Endothelial cell (in vitro differentiated cells): ENCODE measurements at regions not wholly inside any gene's neighbourhood (a gene's known extent, or its start where the extent isn't known, plus 50 kb on each side); places are given as distances from the start of the nearest gene placed in this dataset.

Experiments used
- DNase-seq: peaks from one replicate; pipeline ENCODE4 v3.0.0; 2021; ENCODE audit warnings: low spot score
- H3K27ac Mint-ChIP-seq: one replicate; pipeline ENCODE4 v1.8.0; 2021; ENCODE audit warnings: mixed read lengths, inconsistent platforms; ENCODE audit not compliant: unreplicated experiment
- H3K27me3 Mint-ChIP-seq: one replicate; pipeline ENCODE4 v1.8.0; 2021; ENCODE audit warnings: mild to moderate bottlenecking, moderate library complexity, mixed read lengths, inconsistent platforms; ENCODE audit not compliant: unreplicated experiment
- H3K36me3 Mint-ChIP-seq: one replicate; pipeline ENCODE4 v1.8.0; 2021; ENCODE audit warnings: mild to moderate bottlenecking, low read depth, mixed read lengths, inconsistent platforms; ENCODE audit not compliant: unreplicated experiment
- H3K4me1 Mint-ChIP-seq: one replicate; pipeline ENCODE4 v1.8.0; 2021; ENCODE audit warnings: mild to moderate bottlenecking, mixed read lengths, inconsistent platforms; ENCODE audit not compliant: unreplicated experiment
- H3K4me3 Mint-ChIP-seq: one replicate; pipeline ENCODE4 v1.8.0; 2021; ENCODE audit warnings: mild to moderate bottlenecking, mixed read lengths, inconsistent platforms; ENCODE audit not compliant: unreplicated experiment
- H3K9me3 Mint-ChIP-seq: one replicate; pipeline ENCODE4 v1.8.0; 2021; ENCODE audit warnings: mixed read lengths, inconsistent platforms; ENCODE audit not compliant: unreplicated experiment
- TF ChIP-seq, protein P1 (sequence below): fragments of 200-600 bp; sonication (generic); IDR thresholded peaks from one replicate; pipeline ENCODE4 v1.5.0; 2021; ENCODE audit warnings: antibody characterized with exemption; ENCODE audit not compliant: unreplicated experiment

DNA sequence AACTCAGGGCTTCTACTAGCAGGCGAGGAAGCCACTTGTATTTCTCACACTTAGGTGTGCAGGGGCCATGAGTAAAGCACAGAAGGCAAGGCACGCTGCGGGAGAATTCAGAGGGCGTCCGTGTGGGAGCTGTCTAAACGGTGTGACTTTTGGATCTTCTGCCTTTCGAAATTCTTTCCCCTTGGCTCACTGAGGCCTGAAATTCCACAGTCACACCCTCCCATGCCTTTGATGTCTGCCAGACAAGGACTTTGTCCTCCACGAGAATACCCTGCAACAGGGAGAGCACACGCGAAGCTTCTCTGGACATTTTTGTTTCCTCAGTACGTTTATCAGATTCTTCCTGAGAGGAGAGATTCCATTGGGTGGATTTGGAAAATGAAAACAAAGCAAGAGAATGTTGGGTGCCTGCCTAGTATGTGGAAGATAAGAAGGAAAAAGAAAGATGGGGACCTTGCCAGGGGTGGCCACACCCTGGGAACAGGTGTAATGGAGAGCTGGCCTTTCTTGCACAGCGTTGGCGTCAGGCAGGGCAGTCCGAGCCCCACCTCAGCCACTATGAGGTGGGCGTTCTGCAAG is 235.7 kb downstream of the MYLK4 start:
- H3K27ac Mint-ChIP-seq: no peak overlapping the region
- no peak overlapping the region for H3K4me3 Mint-ChIP-seq
- no peaks in the 10 kb centered on the region for H3K27me3 Mint-ChIP-seq
- peaks cover 4% of the 10 kb centered on the region for H3K4me1 Mint-ChIP-seq
- TF ChIP-seq, protein P1, sequence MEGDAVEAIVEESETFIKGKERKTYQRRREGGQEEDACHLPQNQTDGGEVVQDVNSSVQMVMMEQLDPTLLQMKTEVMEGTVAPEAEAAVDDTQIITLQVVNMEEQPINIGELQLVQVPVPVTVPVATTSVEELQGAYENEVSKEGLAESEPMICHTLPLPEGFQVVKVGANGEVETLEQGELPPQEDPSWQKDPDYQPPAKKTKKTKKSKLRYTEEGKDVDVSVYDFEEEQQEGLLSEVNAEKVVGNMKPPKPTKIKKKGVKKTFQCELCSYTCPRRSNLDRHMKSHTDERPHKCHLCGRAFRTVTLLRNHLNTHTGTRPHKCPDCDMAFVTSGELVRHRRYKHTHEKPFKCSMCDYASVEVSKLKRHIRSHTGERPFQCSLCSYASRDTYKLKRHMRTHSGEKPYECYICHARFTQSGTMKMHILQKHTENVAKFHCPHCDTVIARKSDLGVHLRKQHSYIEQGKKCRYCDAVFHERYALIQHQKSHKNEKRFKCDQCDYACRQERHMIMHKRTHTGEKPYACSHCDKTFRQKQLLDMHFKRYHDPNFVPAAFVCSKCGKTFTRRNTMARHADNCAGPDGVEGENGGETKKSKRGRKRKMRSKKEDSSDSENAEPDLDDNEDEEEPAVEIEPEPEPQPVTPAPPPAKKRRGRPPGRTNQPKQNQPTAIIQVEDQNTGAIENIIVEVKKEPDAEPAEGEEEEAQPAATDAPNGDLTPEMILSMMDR: no peak
- H3K9me3 Mint-ChIP-seq: no peaks in the 10 kb centered on the region
- DNase-seq: no peak
- H3K36me3 Mint-ChIP-seq: no peaks in the 10 kb centered on the region

- Mint-ChIP-seq H3K27me3 (no peaks in the 10 kb centered on the region), H3K4me1 (peaks cover 4% of the 10 kb centered on the region), H3K27ac (no peak overlapping the region), H3K36me3 (no peaks in the 10 kb centered on the region), H3K4me3 (no peak overlapping the region), H3K9me3 (no peaks in the 10 kb centered on the region)
- no peak for DNase-seq
- TF ChIP-seq, protein P1: no peak
These were observed 237.9 kb downstream of the MYLK4 start for GRCh38 chr6:2512802-2513201.

- Mint-ChIP-seq H3K27ac (no peak overlapping the region), H3K4me1 (peaks cover 4% of the 10 kb centered on the region), H3K36me3 (no peaks in the 10 kb centered on the region), H3K4me3 (no peak overlapping the region), H3K27me3 (no peaks in the 10 kb centered on the region), H3K9me3 (no peaks in the 10 kb centered on the region)
- TF ChIP-seq, protein P1: no peak
- no peak for DNase-seq
These were observed 240.4 kb downstream of the MYLK4 start for GRCh38 chr6:2510316-2510715.

GRCh38 chr6:2509711-2510110 is 241.0 kb downstream of the MYLK4 start:
- TF ChIP-seq, protein P1: no peak
- Mint-ChIP-seq H3K27me3 (no peaks in the 10 kb centered on the region), H3K4me1 (peaks cover 4% of the 10 kb centered on the region), H3K27ac (no peak overlapping the region), H3K9me3 (no peaks in the 10 kb centered on the region), H3K36me3 (no peaks in the 10 kb centered on the region), H3K4me3 (no peak overlapping the region)
- no peak for DNase-seq

GRCh38 chr6:2508071-2508470 is 242.7 kb downstream of the MYLK4 start:
- no peak for DNase-seq
- Mint-ChIP-seq H3K27me3 (no peaks in the 10 kb centered on the region), H3K4me3 (no peak overlapping the region), H3K9me3 (no peaks in the 10 kb centered on the region), H3K27ac (no peak overlapping the region), H3K4me1 (peaks cover 4% of the 10 kb centered on the region), H3K36me3 (no peaks in the 10 kb centered on the region)
- TF ChIP-seq, protein P1: no peak
